ENCODE measurements at regions not wholly inside any gene's neighbourhood (a gene's known extent, or its start where the extent isn't known, plus 50 kb on each side); places are given as distances from the start of the nearest gene placed in this dataset.

DNA sequence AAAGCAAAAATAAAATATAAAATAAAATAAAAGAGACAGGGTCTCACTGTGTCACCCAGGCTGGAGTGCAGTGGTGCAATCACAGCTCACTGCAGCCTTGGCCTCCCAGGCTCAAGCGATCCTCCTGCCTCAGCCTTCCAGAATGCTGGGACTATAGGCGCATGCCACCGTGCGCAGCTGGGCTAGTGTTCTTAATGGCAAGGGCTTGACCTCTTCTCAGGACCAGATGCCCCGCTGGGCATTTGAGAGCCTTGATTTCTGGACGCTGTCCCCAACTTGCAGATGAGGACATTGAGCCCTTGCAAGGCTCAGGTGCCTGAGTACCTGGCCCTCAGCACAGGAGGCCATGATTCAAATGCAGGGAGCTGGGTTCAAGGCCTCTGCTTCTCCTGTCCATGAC, 82.6 kb downstream of the DHCR7 start:
- peaks cover 0 to 3% (median 0%) of the 10 kb centered on the region in 5 experiments for H3K9me3 ChIP-seq (ENCODE audit: control extremely low read depth in 1 of 5, control insufficient read depth in 4 of 5, insufficient read depth in 2 of 5, low read depth in 1 of 5, low read length in 4 of 5)
- no peaks in the 10 kb centered on the region for H3K4me1 ChIP-seq (ENCODE audit: control extremely low read depth in 1 of 4, control insufficient read depth in 4 of 4, insufficient read depth in 4 of 4, low read length in 3 of 4)
- H3K36me3 ChIP-seq (ENCODE audit: control insufficient read depth in 4 of 4, insufficient read depth in 4 of 4, low read length in 3 of 4), result no peaks in the 10 kb centered on the region
- no peaks in the 10 kb centered on the region for H3K27me3 ChIP-seq (replicated peaks in 2 of 5; ENCODE audit: control insufficient read depth in 4 of 5, insufficient read depth in 5 of 5, low read length in 4 of 5)
- H3K27ac ChIP-seq (ENCODE audit: insufficient read depth in 1 of 2, low read depth in 1 of 2, low read length in 2 of 2, poor library complexity in 1 of 2, severe bottlenecking in 2 of 2), result no peak overlapping the region
- 95% methylated on average over 6 of the region's 6 CpGs for WGBS (ENCODE audit: insufficient coverage)
- DNase-seq, result no peak
- POLR2A ChIA-PET, result no interaction called here
- CTCF ChIA-PET, result no interaction called here
- H3K4me3 ChIP-seq (ENCODE audit: control insufficient read depth in 1 of 7, extremely low read depth in 1 of 7, insufficient read depth in 4 of 7, low read depth in 2 of 7, low read length in 6 of 7), result no peak overlapping the region

GRCh38 chr11:71364806-71365205, 83.4 kb downstream of the DHCR7 start:
- Histone ChIP-seq H3K27ac (ENCODE audit: insufficient read depth in 1 of 2, low read depth in 1 of 2, low read length in 2 of 2, poor library complexity in 1 of 2, severe bottlenecking in 2 of 2) (no peak overlapping the region), H3K4me3 (ENCODE audit: control insufficient read depth in 1 of 7, extremely low read depth in 1 of 7, insufficient read depth in 4 of 7, low read depth in 2 of 7, low read length in 6 of 7) (no peak overlapping the region), H3K4me1 (ENCODE audit: control extremely low read depth in 1 of 4, control insufficient read depth in 4 of 4, insufficient read depth in 4 of 4, low read length in 3 of 4) (no peaks in the 10 kb centered on the region), H3K27me3 (replicated peaks in 2 of 5; ENCODE audit: control insufficient read depth in 4 of 5, insufficient read depth in 5 of 5, low read length in 4 of 5) (no peaks in the 10 kb centered on the region), H3K36me3 (ENCODE audit: control insufficient read depth in 4 of 4, insufficient read depth in 4 of 4, low read length in 3 of 4) (no peaks in the 10 kb centered on the region), H3K9me3 (ENCODE audit: control extremely low read depth in 1 of 5, control insufficient read depth in 4 of 5, insufficient read depth in 2 of 5, low read depth in 1 of 5, low read length in 4 of 5) (peaks cover 0 to 3% (median 0%) of the 10 kb centered on the region in 5 experiments)
- ChIA-PET POLR2A (no interaction called here), CTCF (no interaction called here)
- 100% methylated on average over 5 of the region's 5 CpGs for WGBS (ENCODE audit: insufficient coverage)
- no peak for DNase-seq

- Histone ChIP-seq H3K4me3 (ENCODE audit: control insufficient read depth in 1 of 7, extremely low read depth in 1 of 7, insufficient read depth in 4 of 7, low read depth in 2 of 7, low read length in 6 of 7) (no peak overlapping the region), H3K4me1 (ENCODE audit: control extremely low read depth in 1 of 4, control insufficient read depth in 4 of 4, insufficient read depth in 4 of 4, low read length in 3 of 4) (no peaks in the 10 kb centered on the region), H3K9me3 (ENCODE audit: control extremely low read depth in 1 of 5, control insufficient read depth in 4 of 5, insufficient read depth in 2 of 5, low read depth in 1 of 5, low read length in 4 of 5) (peaks cover 0 to 3% (median 0%) of the 10 kb centered on the region in 5 experiments), H3K36me3 (ENCODE audit: control insufficient read depth in 4 of 4, insufficient read depth in 4 of 4, low read length in 3 of 4) (no peaks in the 10 kb centered on the region), H3K27me3 (replicated peaks in 2 of 5; ENCODE audit: control insufficient read depth in 4 of 5, insufficient read depth in 5 of 5, low read length in 4 of 5) (no peaks in the 10 kb centered on the region), H3K27ac (ENCODE audit: insufficient read depth in 1 of 2, low read depth in 1 of 2, low read length in 2 of 2, poor library complexity in 1 of 2, severe bottlenecking in 2 of 2) (no peak overlapping the region)
- DNase-seq, result no peak
- 87% methylated on average over 2 of the region's 4 CpGs for WGBS (ENCODE audit: insufficient coverage)
- ChIA-PET POLR2A (no interaction called here), CTCF (interaction anchor here (0.5 kb wide), 1 partner anchor 13 kb away, joined by 3 read pairs; no protein-coding TSS in a partner anchor)
Observed at GRCh38 chr11:71364176-71364671, 84.0 kb downstream of the DHCR7 start.

DNA sequence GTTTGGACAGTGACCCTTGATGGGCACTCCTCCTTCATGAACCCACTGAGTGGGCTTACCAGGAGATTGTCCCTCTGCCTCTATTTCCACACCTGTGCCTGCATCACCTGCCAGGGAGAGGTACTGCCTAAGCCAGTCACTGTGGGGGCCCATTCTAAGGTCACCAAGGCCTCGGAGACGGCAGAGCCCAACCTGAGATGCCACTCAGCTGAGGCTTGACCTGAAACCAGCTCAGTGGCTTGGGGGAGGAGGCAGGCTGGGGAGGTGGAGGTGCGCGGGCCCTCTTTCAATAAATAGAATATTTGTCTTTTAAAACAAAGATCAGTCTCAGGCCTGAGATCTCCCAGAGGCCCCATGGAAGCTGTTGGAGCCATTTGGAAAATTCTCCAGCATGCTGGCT, 84.5 kb downstream of the DHCR7 start:
- Histone ChIP-seq H3K9me3 (ENCODE audit: control extremely low read depth in 1 of 5, control insufficient read depth in 4 of 5, insufficient read depth in 2 of 5, low read depth in 1 of 5, low read length in 4 of 5) (peaks cover 0 to 3% (median 0%) of the 10 kb centered on the region in 5 experiments), H3K27ac (ENCODE audit: insufficient read depth in 1 of 2, low read depth in 1 of 2, low read length in 2 of 2, poor library complexity in 1 of 2, severe bottlenecking in 2 of 2) (no peak overlapping the region), H3K4me3 (ENCODE audit: control insufficient read depth in 1 of 7, extremely low read depth in 1 of 7, insufficient read depth in 4 of 7, low read depth in 2 of 7, low read length in 6 of 7) (no peak overlapping the region), H3K36me3 (ENCODE audit: control insufficient read depth in 4 of 4, insufficient read depth in 4 of 4, low read length in 3 of 4) (no peaks in the 10 kb centered on the region), H3K4me1 (ENCODE audit: control extremely low read depth in 1 of 4, control insufficient read depth in 4 of 4, insufficient read depth in 4 of 4, low read length in 3 of 4) (no peaks in the 10 kb centered on the region), H3K27me3 (replicated peaks in 2 of 5; ENCODE audit: control insufficient read depth in 4 of 5, insufficient read depth in 5 of 5, low read length in 4 of 5) (no peaks in the 10 kb centered on the region)
- no peak for DNase-seq
- ChIA-PET POLR2A (no interaction called here), CTCF (no interaction called here)
- no CpG with 5 or more reads among the region's 4 CpGs for WGBS (ENCODE audit: insufficient coverage)

DNA sequence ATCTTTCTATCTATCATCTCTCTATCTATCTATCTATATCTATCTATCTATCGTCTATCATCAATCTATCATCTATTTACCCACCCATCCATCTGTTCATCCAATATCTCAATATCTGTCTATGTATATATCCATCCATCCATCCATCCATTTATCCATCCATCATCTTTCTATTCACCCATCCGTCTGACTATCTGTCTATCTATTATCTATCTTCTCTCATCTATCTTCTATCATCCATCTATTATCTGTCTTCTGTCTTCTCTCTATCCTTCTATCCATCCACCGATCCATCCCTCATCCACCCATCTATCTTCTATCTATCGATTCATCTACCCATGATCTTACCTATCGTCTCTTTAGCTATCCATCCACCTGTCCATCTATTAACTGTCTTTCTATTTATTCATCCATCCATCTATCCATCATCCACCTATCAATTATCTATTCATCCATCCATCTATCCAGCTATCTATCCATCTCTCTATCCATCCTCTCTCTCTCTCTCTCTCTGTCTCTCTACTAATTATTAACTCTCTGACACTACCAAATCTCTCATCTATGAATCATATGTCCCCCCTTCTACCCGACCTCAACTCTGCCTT, 89.1 kb downstream of the DHCR7 start:
- no peak overlapping the region for H3K4me3 ChIP-seq (ENCODE audit: control insufficient read depth in 1 of 7, extremely low read depth in 1 of 7, insufficient read depth in 4 of 7, low read depth in 2 of 7, low read length in 6 of 7)
- no peak overlapping the region for H3K27ac ChIP-seq (ENCODE audit: insufficient read depth in 1 of 2, low read depth in 1 of 2, low read length in 2 of 2, poor library complexity in 1 of 2, severe bottlenecking in 2 of 2)
- no peak for DNase-seq
- no peaks in the 10 kb centered on the region for H3K4me1 ChIP-seq (ENCODE audit: control extremely low read depth in 1 of 4, control insufficient read depth in 4 of 4, insufficient read depth in 4 of 4, low read length in 3 of 4)
- H3K9me3 ChIP-seq (ENCODE audit: control extremely low read depth in 1 of 5, control insufficient read depth in 4 of 5, insufficient read depth in 2 of 5, low read depth in 1 of 5, low read length in 4 of 5), result peaks cover 0 to 3% (median 0%) of the 10 kb centered on the region in 5 experiments
- H3K36me3 ChIP-seq (ENCODE audit: control insufficient read depth in 4 of 4, insufficient read depth in 4 of 4, low read length in 3 of 4), result no peaks in the 10 kb centered on the region
- CTCF ChIA-PET, result no interaction called here
- H3K27me3 ChIP-seq (replicated peaks in 2 of 5; ENCODE audit: control insufficient read depth in 4 of 5, insufficient read depth in 5 of 5, low read length in 4 of 5), result peaks cover 0 to 11% (median 0%) of the 10 kb centered on the region in 5 experiments
- POLR2A ChIA-PET, result no interaction called here
- WGBS (ENCODE audit: insufficient coverage), result 86% methylated on average over 6 of the region's 6 CpGs

GRCh38 chr11:71358122-71358728, 90.0 kb downstream of the DHCR7 start:
- H3K27ac ChIP-seq (ENCODE audit: insufficient read depth in 1 of 2, low read depth in 1 of 2, low read length in 2 of 2, poor library complexity in 1 of 2, severe bottlenecking in 2 of 2), result no peak overlapping the region
- no peaks in the 10 kb centered on the region for H3K36me3 ChIP-seq (ENCODE audit: control insufficient read depth in 4 of 4, insufficient read depth in 4 of 4, low read length in 3 of 4)
- no peaks in the 10 kb centered on the region for H3K9me3 ChIP-seq (ENCODE audit: control extremely low read depth in 1 of 5, control insufficient read depth in 4 of 5, insufficient read depth in 2 of 5, low read depth in 1 of 5, low read length in 4 of 5)
- POLR2A ChIA-PET, result no interaction called here
- no peak overlapping the region for H3K4me3 ChIP-seq (ENCODE audit: control insufficient read depth in 1 of 7, extremely low read depth in 1 of 7, insufficient read depth in 4 of 7, low read depth in 2 of 7, low read length in 6 of 7)
- peaks cover 0 to 11% (median 0%) of the 10 kb centered on the region in 5 experiments for H3K27me3 ChIP-seq (replicated peaks in 2 of 5; ENCODE audit: control insufficient read depth in 4 of 5, insufficient read depth in 5 of 5, low read length in 4 of 5)
- DNase-seq, result no peak
- WGBS (ENCODE audit: insufficient coverage), result 86% methylated on average over 10 of the region's 10 CpGs
- CTCF ChIA-PET, result interaction anchor here (0.6 kb wide), 1 partner anchor 9 kb away, joined by 3 read pairs; no protein-coding TSS in a partner anchor
- no peaks in the 10 kb centered on the region for H3K4me1 ChIP-seq (ENCODE audit: control extremely low read depth in 1 of 4, control insufficient read depth in 4 of 4, insufficient read depth in 4 of 4, low read length in 3 of 4)

DNA sequence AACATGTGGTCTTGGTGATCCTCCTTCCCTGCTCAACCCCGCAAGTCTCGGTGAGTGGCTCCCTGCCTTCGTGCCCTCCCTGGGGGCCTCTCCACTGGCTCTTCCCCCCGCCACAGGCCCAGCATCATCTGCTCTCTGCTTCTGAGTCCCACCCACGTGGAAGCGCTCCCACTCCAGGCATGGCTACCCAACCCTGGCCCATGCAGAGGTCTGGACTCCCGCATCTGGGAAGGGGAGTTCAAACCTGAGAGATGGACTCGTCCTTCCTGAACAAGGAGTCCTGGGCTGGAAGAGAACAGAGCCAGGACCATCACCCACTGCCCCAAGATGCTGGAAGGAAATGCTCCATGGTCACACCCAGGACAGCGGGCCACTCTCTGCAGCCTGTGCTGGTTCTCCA, 90.8 kb downstream of the DHCR7 start:
- Histone ChIP-seq H3K27ac (ENCODE audit: insufficient read depth in 1 of 2, low read depth in 1 of 2, low read length in 2 of 2, poor library complexity in 1 of 2, severe bottlenecking in 2 of 2) (no peak overlapping the region), H3K4me3 (ENCODE audit: control insufficient read depth in 1 of 7, extremely low read depth in 1 of 7, insufficient read depth in 4 of 7, low read depth in 2 of 7, low read length in 6 of 7) (no peak overlapping the region), H3K9me3 (ENCODE audit: control extremely low read depth in 1 of 5, control insufficient read depth in 4 of 5, insufficient read depth in 2 of 5, low read depth in 1 of 5, low read length in 4 of 5) (no peaks in the 10 kb centered on the region), H3K36me3 (ENCODE audit: control insufficient read depth in 4 of 4, insufficient read depth in 4 of 4, low read length in 3 of 4) (no peaks in the 10 kb centered on the region), H3K27me3 (replicated peaks in 2 of 5; ENCODE audit: control insufficient read depth in 4 of 5, insufficient read depth in 5 of 5, low read length in 4 of 5) (peaks cover 0 to 11% (median 0%) of the 10 kb centered on the region in 5 experiments), H3K4me1 (ENCODE audit: control extremely low read depth in 1 of 4, control insufficient read depth in 4 of 4, insufficient read depth in 4 of 4, low read length in 3 of 4) (no peaks in the 10 kb centered on the region)
- DNase-seq, result no peak
- POLR2A ChIA-PET, result no interaction called here
- CTCF ChIA-PET, result no interaction called here
- 91% methylated on average over 6 of the region's 9 CpGs for WGBS (ENCODE audit: insufficient coverage)

Data from common myeloid progenitor, CD34-positive (primary cell).